ENCODE measurements at regions not wholly inside any gene's neighbourhood (a gene's known extent, or its start where the extent isn't known, plus 50 kb on each side); places are given as distances from the start of the nearest gene placed in this dataset.

- Histone ChIP-seq H3K27ac (ENCODE audit: insufficient read length, low read depth, low read length) (no peak overlapping the region), H3K4ac (ENCODE audit: low read depth, low read length) (no peak overlapping the region), H3T11ph (ENCODE audit: low read length) (no peak overlapping the region), H3K4me2 (ENCODE audit: insufficient read depth, insufficient read length, low read length) (no peak overlapping the region), H4K20me1 (ENCODE audit: control insufficient read depth, insufficient read depth, insufficient read length) (no peaks in the 10 kb centered on the region), H2BK15ac (ENCODE audit: low read depth, low read length) (no peak overlapping the region), H3K79me1 (ENCODE audit: insufficient read depth, low read depth, low read length, poor library complexity, severe bottlenecking) (no peaks in the 10 kb centered on the region), H4K8ac (replicated peaks; ENCODE audit: insufficient read length, low read depth, low read length) (no peak overlapping the region), H3K9me3 (ENCODE audit: control insufficient read depth, low read depth, low read length) (no peaks in the 10 kb centered on the region), H2AK5ac (ENCODE audit: insufficient read length, low read length) (no peak overlapping the region), H3K23ac (ENCODE audit: insufficient read length, low read depth, low read length) (no peak overlapping the region), H2BK5ac (ENCODE audit: insufficient read length, low read length) (no peak overlapping the region), H2BK120ac (ENCODE audit: low read depth, low read length, poor library complexity, severe bottlenecking) (no peak overlapping the region), H3K14ac (ENCODE audit: insufficient read depth, low read length) (no peak overlapping the region), H3K79me2 (ENCODE audit: insufficient read depth, low read length) (no peaks in the 10 kb centered on the region), H3K23me2 (ENCODE audit: insufficient read length, low read depth, low read length, poor library complexity, severe bottlenecking) (no peaks in the 10 kb centered on the region), H3K56ac (ENCODE audit: insufficient read length, low read depth, low read length) (no peak overlapping the region), H3K27me3 (ENCODE audit: insufficient read depth, low read length) (0 out of 2 replicates have a peak, but pooled peaks cover 2% of the 10 kb centered on the region), H2BK20ac (ENCODE audit: low read depth, low read length, poor library complexity, severe bottlenecking) (no peak overlapping the region), H2AFZ (ENCODE audit: low read length) (no peak overlapping the region), H3K18ac (ENCODE audit: insufficient read length, low read depth, low read length) (no peak overlapping the region), H3K4me1 (ENCODE audit: insufficient read depth, low read length) (no peaks in the 10 kb centered on the region), H4K91ac (ENCODE audit: insufficient read length, low read depth, low read length) (no peak overlapping the region), H3K9ac (ENCODE audit: extremely low read depth, insufficient read length, low read length) (no peak overlapping the region), H4K5ac (ENCODE audit: insufficient read length, low read depth, low read length) (no peak overlapping the region), H2BK12ac (ENCODE audit: insufficient read length, low read depth, low read length) (no peak overlapping the region)
- DNase-seq: no peak
- Mint-ChIP-seq H3K9me3 (no peaks in the 10 kb centered on the region), H3K27ac (no peak overlapping the region), H3K4me3 (no peak overlapping the region), H3K27me3 (ENCODE audit: low read depth) (no peaks in the 10 kb centered on the region), H3K4me1 (peaks cover 0 to 6% of the 10 kb centered on the region in 2 experiments; a peak in 1 of 4 replicates), H3K36me3 (ENCODE audit: insufficient read depth in 1 of 3, low read depth in 3 of 3) (no peaks in the 10 kb centered on the region)
- no peak for TF ChIP-seq CTCF (conservative IDR thresholded peaks at IDR 0.05)
- WGBS (ENCODE audit: extremely low coverage, insufficient read length, low lambda C conversion rate): no CpG with 5 or more reads among the region's 3 CpGs
Measured at GRCh38 chr2:19659024-19659792, 242.6 kb downstream of the TTC32 start.

Data from H9 (cell line).